Glutamatergic neuron (in vitro differentiated cells): ENCODE measurements at regions not wholly inside any gene's neighbourhood (a gene's known extent, or its start where the extent isn't known, plus 50 kb on each side); places are given as distances from the start of the nearest gene placed in this dataset.

Experiments used
- DNase-seq: peaks from one replicate; pipeline ENCODE4 v3.0.0; 2022
- H3K27ac Mint-ChIP-seq: one replicate; pipeline ENCODE4 v1.8.0; 2020; ENCODE audit warnings: mild to moderate bottlenecking, mixed read lengths, inconsistent platforms; ENCODE audit not compliant: unreplicated experiment
- H3K27me3 Mint-ChIP-seq: one replicate; pipeline ENCODE4 v1.8.0; 2020; ENCODE audit warnings: mild to moderate bottlenecking, moderate library complexity, mixed read lengths, inconsistent platforms; ENCODE audit not compliant: unreplicated experiment
- H3K36me3 Mint-ChIP-seq: one replicate; pipeline ENCODE4 v1.8.0; 2020; ENCODE audit warnings: mild to moderate bottlenecking, mixed read lengths, inconsistent platforms; ENCODE audit not compliant: unreplicated experiment
- H3K4me1 Mint-ChIP-seq: one replicate; pipeline ENCODE4 v1.8.0; 2020; ENCODE audit warnings: mild to moderate bottlenecking, low read depth, mixed read lengths, inconsistent platforms; ENCODE audit not compliant: unreplicated experiment
- H3K4me3 Mint-ChIP-seq: one replicate; pipeline ENCODE4 v1.8.0; 2020; ENCODE audit warnings: mild to moderate bottlenecking, mixed read lengths, inconsistent platforms; ENCODE audit not compliant: unreplicated experiment
- H3K9me3 Mint-ChIP-seq: one replicate; pipeline ENCODE4 v1.8.0; 2020; ENCODE audit warnings: mild to moderate bottlenecking, moderate library complexity, mixed read lengths, inconsistent platforms; ENCODE audit not compliant: unreplicated experiment
- TF ChIP-seq, protein P1 (sequence below): fragments of 200-600 bp; sonication (generic); IDR thresholded peaks from one replicate; pipeline ENCODE4 v1.5.0; 2021; ENCODE audit not compliant: partially characterized antibody, unreplicated experiment

DNA sequence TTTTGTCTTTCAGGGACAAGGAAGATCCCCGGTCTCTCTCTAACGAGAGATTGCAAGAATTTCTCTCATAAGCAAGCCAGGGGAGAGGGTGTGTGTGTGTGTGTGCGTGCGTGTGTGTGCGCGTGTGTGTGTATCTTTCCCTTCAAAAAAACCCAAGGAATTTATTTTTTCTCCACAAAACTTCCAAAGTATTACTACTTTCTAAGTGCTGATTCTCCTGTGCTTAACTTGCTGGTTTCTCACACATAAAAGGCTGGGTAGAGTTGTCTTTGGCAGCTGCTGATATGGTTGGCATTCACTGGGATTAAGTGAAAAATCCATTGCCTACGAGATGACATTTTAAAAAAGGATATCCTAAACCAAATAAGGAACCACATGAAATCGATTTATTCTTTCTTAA, 435.7 kb downstream of the RAPGEF2 start:
- H3K4me3 Mint-ChIP-seq, result no peak overlapping the region
- peaks cover 4% of the 10 kb centered on the region for H3K4me1 Mint-ChIP-seq
- no peak for DNase-seq
- H3K36me3 Mint-ChIP-seq, result peaks cover 11% of the 10 kb centered on the region
- H3K27ac Mint-ChIP-seq, result no peak overlapping the region
- TF ChIP-seq, protein P1, sequence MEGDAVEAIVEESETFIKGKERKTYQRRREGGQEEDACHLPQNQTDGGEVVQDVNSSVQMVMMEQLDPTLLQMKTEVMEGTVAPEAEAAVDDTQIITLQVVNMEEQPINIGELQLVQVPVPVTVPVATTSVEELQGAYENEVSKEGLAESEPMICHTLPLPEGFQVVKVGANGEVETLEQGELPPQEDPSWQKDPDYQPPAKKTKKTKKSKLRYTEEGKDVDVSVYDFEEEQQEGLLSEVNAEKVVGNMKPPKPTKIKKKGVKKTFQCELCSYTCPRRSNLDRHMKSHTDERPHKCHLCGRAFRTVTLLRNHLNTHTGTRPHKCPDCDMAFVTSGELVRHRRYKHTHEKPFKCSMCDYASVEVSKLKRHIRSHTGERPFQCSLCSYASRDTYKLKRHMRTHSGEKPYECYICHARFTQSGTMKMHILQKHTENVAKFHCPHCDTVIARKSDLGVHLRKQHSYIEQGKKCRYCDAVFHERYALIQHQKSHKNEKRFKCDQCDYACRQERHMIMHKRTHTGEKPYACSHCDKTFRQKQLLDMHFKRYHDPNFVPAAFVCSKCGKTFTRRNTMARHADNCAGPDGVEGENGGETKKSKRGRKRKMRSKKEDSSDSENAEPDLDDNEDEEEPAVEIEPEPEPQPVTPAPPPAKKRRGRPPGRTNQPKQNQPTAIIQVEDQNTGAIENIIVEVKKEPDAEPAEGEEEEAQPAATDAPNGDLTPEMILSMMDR, result no peak
- H3K27me3 Mint-ChIP-seq, result peaks cover 2% of the 10 kb centered on the region
- H3K9me3 Mint-ChIP-seq, result peaks cover 4% of the 10 kb centered on the region

DNA sequence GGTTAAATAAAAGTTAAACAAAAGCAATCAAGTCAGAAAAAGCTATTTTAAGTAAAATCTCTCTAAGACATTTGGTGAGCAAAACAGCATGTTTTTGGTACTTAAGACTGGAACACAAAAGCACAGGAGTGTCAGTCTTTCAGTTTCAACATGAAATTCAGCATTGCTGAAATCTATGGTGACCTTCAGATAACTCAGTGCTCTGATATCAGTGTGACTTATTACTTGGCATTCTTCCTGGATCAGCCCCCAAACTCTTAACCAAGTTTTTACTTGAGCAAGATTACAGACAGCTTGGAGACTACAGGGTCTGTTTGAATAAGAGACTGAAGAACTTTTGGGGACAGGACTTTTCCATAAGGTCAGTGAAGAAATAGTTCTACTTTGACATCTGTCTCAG, 437.2 kb downstream of the RAPGEF2 start:
- Mint-ChIP-seq H3K36me3 (peaks cover 11% of the 10 kb centered on the region), H3K4me3 (no peak overlapping the region), H3K27me3 (peaks cover 3% of the 10 kb centered on the region), H3K4me1 (peaks cover 4% of the 10 kb centered on the region), H3K27ac (no peak overlapping the region), H3K9me3 (peaks cover 4% of the 10 kb centered on the region)
- DNase-seq, result no peak
- TF ChIP-seq, protein P1, result no peak

DNA sequence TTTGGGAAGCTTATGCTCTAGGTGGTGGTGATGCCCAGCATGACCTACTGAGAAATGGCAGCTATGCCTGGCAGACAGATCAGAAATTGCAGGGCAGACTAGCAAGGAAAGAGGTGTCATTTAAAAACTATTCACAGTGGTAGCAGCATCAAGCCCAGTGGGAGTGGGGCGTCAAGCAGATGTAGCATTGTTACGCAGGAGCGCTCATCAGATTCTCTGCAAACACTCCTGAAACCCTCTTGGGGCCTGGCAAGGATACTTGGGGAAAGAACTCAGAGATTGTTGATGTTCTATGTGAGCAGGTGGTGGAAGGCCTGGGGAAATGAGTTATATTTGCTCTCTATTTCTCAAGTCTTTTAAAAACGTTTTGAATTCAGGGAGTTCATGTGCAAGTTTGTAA, 437.6 kb downstream of the RAPGEF2 start:
- Mint-ChIP-seq H3K27me3 (peaks cover 3% of the 10 kb centered on the region), H3K4me3 (no peak overlapping the region), H3K36me3 (peaks cover 11% of the 10 kb centered on the region), H3K27ac (no peak overlapping the region), H3K9me3 (peaks cover 4% of the 10 kb centered on the region), H3K4me1 (peaks cover 4% of the 10 kb centered on the region)
- TF ChIP-seq, protein P1, result no peak
- DNase-seq, result no peak

DNA sequence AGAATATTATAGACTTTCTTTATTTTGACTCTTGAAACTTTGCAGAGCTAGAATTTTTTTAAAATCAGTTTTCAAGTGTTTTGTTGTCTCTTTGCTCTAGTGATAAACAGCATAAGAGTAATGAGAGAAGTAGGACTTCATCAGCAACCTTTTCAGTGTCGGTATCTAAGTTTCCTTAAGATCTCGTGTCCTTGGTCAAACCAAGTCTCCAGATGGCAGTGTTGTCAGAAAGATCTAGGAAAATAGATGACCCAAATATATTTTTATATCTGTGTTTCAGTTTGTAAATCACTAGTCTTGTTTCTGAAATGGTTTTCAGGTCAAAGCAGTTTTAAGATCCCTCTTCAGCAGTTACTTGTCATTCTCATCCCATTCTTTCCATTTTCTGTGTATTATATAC, 438.3 kb downstream of the RAPGEF2 start:
- peaks cover 4% of the 10 kb centered on the region for H3K9me3 Mint-ChIP-seq
- H3K4me3 Mint-ChIP-seq, result no peak overlapping the region
- TF ChIP-seq, protein P1, result no peak
- H3K36me3 Mint-ChIP-seq, result peaks cover 8% of the 10 kb centered on the region
- no peak overlapping the region for H3K27ac Mint-ChIP-seq
- DNase-seq, result no peak
- H3K4me1 Mint-ChIP-seq, result peaks cover 4% of the 10 kb centered on the region
- peaks cover 3% of the 10 kb centered on the region for H3K27me3 Mint-ChIP-seq

DNA sequence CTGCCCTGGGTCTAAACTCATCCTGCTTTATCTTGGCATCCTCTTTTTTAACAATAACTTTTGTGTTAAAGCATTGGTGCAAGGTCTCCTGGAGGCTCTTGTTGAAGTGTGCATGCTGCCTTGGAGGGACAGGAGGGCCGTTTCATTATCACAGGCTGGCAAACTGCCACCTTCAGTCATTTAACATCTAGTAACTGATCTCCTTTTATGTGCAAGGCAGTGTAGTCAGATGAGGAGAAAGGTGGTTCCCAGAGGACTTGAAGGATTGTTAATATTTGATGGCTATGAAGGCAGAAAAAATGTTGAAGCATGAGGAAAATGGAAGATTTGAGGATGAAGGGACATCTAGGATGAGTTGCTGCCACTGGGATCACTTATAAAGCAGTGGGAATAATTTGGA, 439.4 kb downstream of the RAPGEF2 start:
- Mint-ChIP-seq H3K27ac (no peak overlapping the region), H3K9me3 (no peaks in the 10 kb centered on the region), H3K4me3 (no peak overlapping the region), H3K36me3 (no peaks in the 10 kb centered on the region), H3K4me1 (peaks cover 4% of the 10 kb centered on the region), H3K27me3 (peaks cover 3% of the 10 kb centered on the region)
- TF ChIP-seq, protein P1, result no peak
- DNase-seq, result no peak
